ENCODE measurements at regions not wholly inside any gene's neighbourhood (a gene's known extent, or its start where the extent isn't known, plus 50 kb on each side); places are given as distances from the start of the nearest gene placed in this dataset.
"Not testable (repeated sequence)": the region's sequence is repeated elsewhere in the genome, so short reads cannot be mapped to it uniquely, and the experiment has no call there.

DNA sequence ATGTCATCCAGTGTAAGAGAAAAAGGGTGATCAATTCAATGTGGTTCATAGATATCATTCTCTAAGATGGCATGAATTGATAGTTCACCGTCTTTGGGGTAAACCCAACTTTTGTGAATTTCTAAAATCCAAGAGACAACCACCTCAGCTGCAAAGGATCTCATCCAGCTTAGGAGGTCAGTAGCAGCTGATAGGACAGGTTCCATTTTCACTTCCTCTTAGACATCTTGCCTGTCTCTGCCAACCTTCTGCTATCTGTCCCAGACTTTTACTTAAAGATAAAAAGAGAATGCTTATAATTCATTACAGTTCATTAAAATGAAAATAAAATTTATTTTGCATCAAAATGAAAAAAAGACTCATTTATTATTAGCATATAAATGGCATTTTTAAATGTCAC is 468.2 kb downstream of the XYLT1 start:
- DNase-seq (ENCODE audit: low spot score): no peak

GRCh38 chr16:17005963-17006362 is 464.8 kb downstream of the XYLT1 start:
- DNase-seq (ENCODE audit: low spot score): not testable (repeated sequence)

GRCh38 chr16:17011712-17012111 is 459.0 kb downstream of the XYLT1 start:
- no peak for DNase-seq (ENCODE audit: low spot score)

- no peak for DNase-seq (ENCODE audit: low spot score)
These were observed 457.7 kb downstream of the XYLT1 start for GRCh38 chr16:17013038-17013437.

- no peak for DNase-seq (ENCODE audit: low spot score)
These were observed 456.2 kb downstream of the XYLT1 start for GRCh38 chr16:17014484-17015121.

DNA sequence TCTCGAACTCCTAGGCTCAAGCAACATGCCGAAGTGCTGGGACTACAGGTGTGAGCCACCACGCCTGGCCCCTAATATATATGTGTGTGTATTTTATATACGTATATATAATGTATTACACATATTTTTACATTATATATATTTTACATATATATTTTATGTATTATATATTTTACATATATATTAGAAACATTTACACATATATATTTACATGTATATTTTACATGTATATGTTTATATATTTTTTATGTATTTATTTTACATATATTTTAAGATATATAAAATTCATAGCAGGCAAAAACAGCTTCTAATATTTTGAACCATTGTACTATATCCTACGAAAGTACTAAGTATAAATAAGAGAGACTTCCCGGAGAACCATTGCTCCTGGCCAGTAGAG is 455.1 kb downstream of the XYLT1 start:
- DNase-seq (ENCODE audit: low spot score): no peak

GRCh38 chr16:17017442-17017841 is 453.3 kb downstream of the XYLT1 start:
- no peak for DNase-seq (ENCODE audit: low spot score)

GRCh38 chr16:17018585-17018939 is 452.2 kb downstream of the XYLT1 start:
- no peak for DNase-seq (ENCODE audit: low spot score)

- no peak for DNase-seq (ENCODE audit: low spot score)
These were observed 451.4 kb downstream of the XYLT1 start for GRCh38 chr16:17019366-17019765.

DNA sequence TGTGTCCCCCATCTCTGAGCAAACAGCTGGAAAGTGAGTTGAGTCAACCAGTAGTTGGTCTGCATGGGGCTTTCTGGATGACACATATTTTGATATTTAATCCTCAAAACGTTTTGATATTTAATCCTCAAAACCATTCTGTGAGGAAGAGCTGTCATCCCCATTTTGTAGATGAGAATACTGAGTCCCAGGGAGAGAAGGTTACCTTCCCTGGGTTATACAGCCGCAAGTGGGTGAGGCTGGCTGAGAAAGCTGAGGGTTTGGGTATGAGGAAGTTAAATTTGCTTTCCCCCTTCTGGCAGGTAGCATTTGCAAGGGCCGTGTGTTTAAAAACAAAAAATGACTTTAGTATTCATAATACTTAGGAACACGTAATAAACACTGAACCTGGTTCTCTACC is 447.2 kb downstream of the XYLT1 start:
- no peak for DNase-seq (ENCODE audit: low spot score)

DNA sequence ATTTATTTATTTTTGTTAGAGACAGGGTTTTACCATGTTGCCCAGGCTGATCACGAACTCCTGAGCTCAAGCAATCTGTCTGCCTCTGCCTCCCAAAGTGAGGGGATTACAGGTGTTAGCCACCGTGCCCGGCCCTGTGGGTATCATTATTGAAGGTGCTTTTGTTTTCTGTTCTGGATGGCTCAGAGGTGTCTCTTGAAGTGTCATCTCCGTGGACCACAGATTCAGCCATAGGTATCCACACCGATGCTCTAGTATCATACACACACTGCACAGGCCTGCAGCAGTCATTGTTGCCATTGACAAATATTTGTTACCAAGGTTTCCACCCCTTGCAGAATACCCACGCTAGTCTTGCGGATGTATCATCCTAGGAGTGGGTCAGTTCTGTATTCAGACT is 446.2 kb downstream of the XYLT1 start:
- no peak for DNase-seq (ENCODE audit: low spot score)

- DNase-seq (ENCODE audit: low spot score): no peak
These were observed 444.0 kb downstream of the XYLT1 start for GRCh38 chr16:17026600-17027242.

DNA sequence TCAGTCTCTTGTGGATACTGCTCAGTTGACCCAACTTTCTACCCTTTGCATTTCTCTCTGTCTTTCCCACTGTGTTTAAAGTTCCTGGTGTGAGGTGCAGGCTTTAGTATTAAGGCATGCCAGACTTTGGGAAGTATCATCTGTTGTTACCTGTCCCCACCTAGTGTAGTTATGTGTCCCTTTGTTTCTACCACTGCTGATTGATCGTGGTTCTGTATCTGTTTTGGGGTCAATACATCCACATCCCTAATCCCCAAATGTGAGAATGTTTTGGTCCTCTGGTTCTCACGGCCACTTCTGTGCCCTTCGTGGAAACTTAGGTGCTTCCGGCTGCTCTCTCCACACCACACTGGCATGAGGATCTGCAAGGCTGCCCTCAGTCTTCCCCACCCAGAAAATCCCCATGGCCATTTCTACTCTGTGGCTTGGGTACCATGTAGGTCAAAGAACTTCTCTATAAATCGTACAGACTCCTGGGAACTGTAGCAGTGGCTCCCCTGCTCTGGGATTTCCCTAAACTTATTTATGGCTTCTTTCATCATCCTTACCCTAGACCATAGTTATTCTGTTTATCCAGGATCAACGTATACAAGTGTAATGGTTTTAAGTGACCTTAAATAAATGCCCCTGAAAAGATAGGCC is 443.2 kb downstream of the XYLT1 start:
- no peak for DNase-seq (ENCODE audit: low spot score)

- no peak for DNase-seq (ENCODE audit: low spot score)
These were observed 441.0 kb downstream of the XYLT1 start for GRCh38 chr16:17029602-17030350.

- DNase-seq (ENCODE audit: low spot score): no peak
These were observed 439.1 kb downstream of the XYLT1 start for GRCh38 chr16:17031484-17032268.

GRCh38 chr16:17032332-17032731 is 438.4 kb downstream of the XYLT1 start:
- no peak for DNase-seq (ENCODE audit: low spot score)

DNA sequence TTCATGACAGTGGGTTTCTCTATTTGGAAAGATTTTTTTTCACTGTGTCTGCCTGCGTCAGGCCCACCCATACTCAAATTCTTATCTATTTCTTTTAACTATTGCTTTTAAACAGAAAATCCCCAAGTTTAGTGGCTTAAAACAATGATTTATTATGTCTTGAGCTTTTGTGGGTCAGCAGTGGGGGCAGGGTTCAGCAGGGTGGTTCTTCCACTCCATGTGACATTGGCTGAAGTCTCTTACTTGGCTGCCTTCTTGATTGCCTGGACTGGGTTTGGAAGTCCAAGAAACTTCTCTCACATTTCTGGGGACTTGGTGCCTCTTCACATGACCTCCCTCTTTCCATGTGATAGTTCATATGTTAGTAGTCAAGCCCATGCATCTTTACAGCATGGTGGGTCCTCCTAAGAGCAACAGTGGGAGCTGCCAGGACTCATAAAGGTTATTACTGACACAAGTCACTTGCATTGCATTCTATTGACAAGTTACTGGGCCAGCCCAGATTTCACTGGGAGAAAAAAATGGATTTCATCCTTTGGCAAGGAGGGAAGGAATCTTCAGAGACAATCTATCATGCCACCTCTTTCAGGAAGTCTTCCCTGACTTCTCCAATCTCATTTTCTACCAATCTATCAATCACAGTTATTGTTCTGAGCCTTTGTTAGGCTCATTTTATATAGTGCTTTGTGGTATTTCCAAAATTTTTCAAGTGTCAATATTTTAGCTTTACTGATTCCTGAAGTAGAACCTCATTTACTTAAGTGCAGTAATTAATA is 436.1 kb downstream of the XYLT1 start:
- no peak for DNase-seq (ENCODE audit: low spot score)

GRCh38 chr16:17037499-17037898 is 433.3 kb downstream of the XYLT1 start:
- DNase-seq (ENCODE audit: low spot score): no peak

- DNase-seq (ENCODE audit: low spot score): no peak
These were observed 432.3 kb downstream of the XYLT1 start for GRCh38 chr16:17038415-17038814.

DNA sequence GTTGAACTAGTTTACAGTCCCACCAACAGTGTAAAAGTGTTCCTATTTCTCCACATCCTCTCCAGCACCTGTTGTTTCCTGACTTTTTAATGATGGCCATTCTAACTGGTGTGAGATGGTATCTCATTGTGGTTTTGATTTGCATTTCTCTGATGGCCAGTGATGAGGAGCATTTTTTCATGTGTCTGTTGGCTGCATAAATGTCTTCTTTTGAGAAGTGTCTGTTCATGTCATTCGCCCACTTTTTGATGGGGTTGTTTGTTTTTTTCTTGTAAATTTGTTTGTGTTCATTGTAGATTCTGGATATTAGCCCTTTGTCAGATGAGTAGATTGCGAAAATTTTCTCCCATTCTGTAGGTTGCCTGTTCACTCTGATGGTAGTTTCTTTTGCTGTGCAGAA is 421.7 kb downstream of the XYLT1 start:
- DNase-seq (ENCODE audit: low spot score): not testable (repeated sequence)

DNA sequence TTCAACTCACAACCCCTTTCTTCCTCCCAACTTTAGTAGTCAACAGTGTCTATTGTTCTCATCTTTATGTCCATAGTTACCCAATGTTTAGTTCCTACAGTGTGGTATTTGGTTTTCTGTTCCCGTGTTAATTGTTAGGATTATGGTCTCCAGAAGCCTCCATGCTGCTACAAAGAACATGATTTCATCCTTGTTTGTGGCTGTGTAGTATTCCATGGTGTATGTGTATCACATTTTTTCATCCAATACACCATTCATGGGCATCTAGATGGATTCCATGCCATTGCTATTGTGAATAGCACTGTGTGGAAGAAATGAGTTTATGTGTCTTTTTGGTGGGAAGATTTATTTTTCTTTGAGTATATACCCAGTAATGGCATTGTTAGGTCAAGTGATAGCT is 420.3 kb downstream of the XYLT1 start:
- no peak for DNase-seq (ENCODE audit: low spot score)
